Body of pancreas (tissue), 4 donors: ENCODE measurements at regions not wholly inside any gene's neighbourhood (a gene's known extent, or its start where the extent isn't known, plus 50 kb on each side); places are given as distances from the start of the nearest gene placed in this dataset.

Source experiments
- CTCF ChIP-seq, 7 experiments: fragments of 450-650 bp in 4 of 7; fragments of 200-600 bp in 3 of 7; sonication (generic) in 3 of 7; IDR thresholded peaks; one replicate each; pipeline ENCODE4 v1.5.1; 2016 to 2019; ENCODE audit warnings: antibody characterized with exemption in 7 of 7
- POLR2A ChIP-seq, 3 donors: fragments of 450-650 bp; IDR thresholded peaks; one replicate each; pipeline ENCODE4 v1.6.1; 2016; ENCODE audit warnings: antibody characterized with exemption in 3 of 3, mild to moderate bottlenecking in 2 of 3

GRCh38 chr5:25540628-25541027 is 895.9 kb upstream of the CDH10 start:
- no peak for TF ChIP-seq POLR2A (IDR thresholded peaks at IDR 0.05)
- TF ChIP-seq CTCF (IDR thresholded peaks at IDR 0.05) = no peak
